HG02610 (cell line): ENCODE measurements at regions not wholly inside any gene's neighbourhood (a gene's known extent, or its start where the extent isn't known, plus 50 kb on each side); places are given as distances from the start of the nearest gene placed in this dataset.
"Not testable (repeated sequence)": the region's sequence is repeated elsewhere in the genome, so short reads cannot be mapped to it uniquely, and the experiment has no call there.

ENCODE experiments used
- ATAC-seq: cut with Tn5 transposase; IDR thresholded peaks from one replicate; pipeline ENCODE4 v1.9.1; 2021; ENCODE audit warnings: mild to moderate bottlenecking, moderate library complexity; ENCODE audit not compliant: unreplicated experiment

GRCh38 chr3:181549266-181549665 is 162.5 kb upstream of the SOX2 start:
- ATAC-seq, result no peak

GRCh38 chr3:181541414-181541813 is 170.3 kb upstream of the SOX2 start:
- ATAC-seq, result no peak

GRCh38 chr3:181534781-181535221 is 176.9 kb upstream of the SOX2 start:
- no peak for ATAC-seq

- ATAC-seq, result no peak
Measured at GRCh38 chr3:181533811-181534210, 177.9 kb upstream of the SOX2 start.

GRCh38 chr3:181530584-181530983 is 181.1 kb upstream of the SOX2 start:
- no peak for ATAC-seq

- ATAC-seq, result no peak
Measured at GRCh38 chr3:181521831-181522230, 189.9 kb upstream of the SOX2 start.

- no peak for ATAC-seq
Measured at GRCh38 chr3:181518222-181518621, 193.5 kb upstream of the SOX2 start.

- ATAC-seq, result no peak
Measured at GRCh38 chr3:181512787-181513186, 198.9 kb upstream of the SOX2 start.

- no peak for ATAC-seq
Measured at GRCh38 chr3:181510500-181510899, 201.2 kb upstream of the SOX2 start.

- ATAC-seq, result no peak
Measured at GRCh38 chr3:181497358-181497757, 214.4 kb upstream of the SOX2 start.

GRCh38 chr3:181493423-181493822 is 218.3 kb upstream of the SOX2 start:
- ATAC-seq, result no peak

- no peak for ATAC-seq
Measured at GRCh38 chr3:181488536-181488935, 223.2 kb upstream of the SOX2 start.

GRCh38 chr3:181487236-181487978 is 224.3 kb upstream of the SOX2 start:
- no peak for ATAC-seq

- no peak for ATAC-seq
Measured at GRCh38 chr3:181486141-181486885, 225.4 kb upstream of the SOX2 start.

- ATAC-seq, result no peak
Measured at GRCh38 chr3:181484026-181484425, 227.7 kb upstream of the SOX2 start.

- ATAC-seq, result not testable (repeated sequence)
Measured at GRCh38 chr3:181475146-181475545, 236.6 kb upstream of the SOX2 start.

- ATAC-seq, result no peak
Measured at GRCh38 chr3:181470349-181470748, 241.4 kb upstream of the SOX2 start.

GRCh38 chr3:181464033-181464694 is 247.6 kb upstream of the SOX2 start:
- no peak for ATAC-seq

- no peak for ATAC-seq
Measured at GRCh38 chr3:181461381-181461780, 250.3 kb upstream of the SOX2 start.

GRCh38 chr3:181459516-181459915 is 252.2 kb upstream of the SOX2 start:
- ATAC-seq, result no peak

- ATAC-seq, result no peak
Measured at GRCh38 chr3:181458857-181459256, 252.9 kb upstream of the SOX2 start.

- ATAC-seq, result no peak
Measured at GRCh38 chr3:181457756-181458155, 254.0 kb upstream of the SOX2 start.
